Medulla oblongata (tissue), 1 donor: ENCODE measurements at regions not wholly inside any gene's neighbourhood (a gene's known extent, or its start where the extent isn't known, plus 50 kb on each side); places are given as distances from the start of the nearest gene placed in this dataset.
"Not testable (repeated sequence)": the region's sequence is repeated elsewhere in the genome, so short reads cannot be mapped to it uniquely, and the experiment has no call there.

Experiments used
- DNase-seq: peaks from one replicate; pipeline ENCODE4 v3.0.0-alpha.2; 2015; ENCODE audit errors: extremely low spot score

DNA sequence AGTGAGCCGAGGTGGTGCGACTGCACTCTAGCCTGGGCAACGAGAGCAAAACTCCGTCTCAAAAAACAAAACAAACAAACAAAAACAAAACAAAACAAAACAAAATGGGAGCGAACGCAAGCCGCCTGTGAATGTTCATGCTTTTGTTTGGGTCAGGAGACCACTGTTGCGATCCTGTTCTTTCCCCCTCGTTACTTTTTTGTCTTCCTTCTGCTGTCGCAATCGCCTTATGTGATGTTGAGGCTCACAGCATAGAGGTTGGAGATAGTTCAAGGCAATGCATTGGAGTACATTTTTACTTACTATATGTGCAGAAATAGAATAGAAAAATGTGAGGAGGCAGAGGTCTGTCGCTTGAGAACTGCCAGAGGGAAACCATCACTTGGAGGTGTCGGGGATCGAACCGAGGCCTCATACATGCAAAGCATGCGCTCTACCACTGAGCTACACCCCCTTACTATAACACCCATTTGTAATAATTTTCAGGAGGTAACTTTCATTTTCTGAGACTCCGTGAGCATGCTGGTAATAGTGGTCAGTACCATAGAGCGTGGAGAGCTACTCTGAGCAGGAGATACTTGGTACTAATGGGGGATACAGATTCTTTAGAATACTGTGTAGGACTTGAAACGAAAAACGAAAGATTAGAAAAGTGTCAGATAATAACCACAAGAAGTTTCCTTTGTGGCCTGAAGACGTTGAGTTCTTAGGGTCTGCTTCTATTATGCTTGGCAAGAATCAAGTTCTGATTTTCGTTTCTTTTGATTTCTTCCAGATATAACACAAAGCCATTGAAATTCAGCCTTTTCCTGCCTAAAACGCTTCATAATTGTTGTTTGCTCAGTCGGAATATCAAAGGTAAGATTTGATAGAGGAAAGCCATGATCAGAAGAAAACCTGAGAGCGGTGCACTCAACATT, 121.1 kb downstream of the TRIM27 start:
- no peak for DNase-seq

DNA sequence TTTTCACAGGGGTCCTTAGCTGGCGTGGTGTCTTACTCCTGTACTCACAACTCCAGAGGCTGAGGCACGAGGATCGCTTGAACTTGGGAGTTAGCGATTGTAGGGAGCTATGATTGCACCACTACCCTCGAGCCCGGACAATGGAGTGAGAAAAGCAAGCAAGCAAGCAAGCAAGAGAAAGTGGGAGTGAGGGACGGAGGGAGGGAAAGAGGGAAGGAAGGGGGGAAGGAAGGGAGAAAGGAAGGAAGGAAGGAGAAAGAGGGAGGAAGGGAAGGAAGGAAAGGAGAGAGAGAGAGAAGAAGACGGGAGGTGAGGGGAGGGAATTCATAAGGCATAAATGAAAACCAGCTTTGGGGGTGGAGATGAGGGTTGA, 120.5 kb downstream of the TRIM27 start:
- no peak for DNase-seq

DNA sequence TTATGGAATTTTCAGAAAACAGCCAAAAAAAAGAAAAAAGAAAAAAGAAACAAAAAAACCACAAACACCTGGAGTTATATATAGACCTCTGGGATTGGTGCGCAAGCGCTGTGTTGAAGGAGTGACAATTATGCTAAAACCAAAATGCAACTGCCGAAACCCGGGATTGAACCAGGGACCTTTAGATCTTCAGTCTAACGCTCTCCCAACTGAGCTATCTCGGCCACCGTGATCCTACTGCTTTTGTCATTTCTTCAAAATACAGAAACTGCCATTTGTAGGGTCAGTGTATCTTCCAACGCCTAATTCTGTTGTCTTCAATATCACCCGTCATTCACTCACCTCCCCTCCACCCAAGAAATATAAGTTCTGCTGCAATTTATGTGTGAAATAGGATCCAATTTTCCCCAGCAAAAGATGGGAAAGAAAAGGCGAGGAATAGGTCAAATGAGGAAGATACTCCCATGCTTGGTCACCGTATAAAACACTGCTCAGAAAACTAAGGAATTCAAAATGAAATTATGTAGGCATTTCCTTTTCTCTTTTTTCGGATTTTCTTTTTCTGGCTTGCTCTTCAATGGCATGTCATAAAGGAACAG, 116.0 kb downstream of the TRIM27 start:
- DNase-seq: no peak

DNA sequence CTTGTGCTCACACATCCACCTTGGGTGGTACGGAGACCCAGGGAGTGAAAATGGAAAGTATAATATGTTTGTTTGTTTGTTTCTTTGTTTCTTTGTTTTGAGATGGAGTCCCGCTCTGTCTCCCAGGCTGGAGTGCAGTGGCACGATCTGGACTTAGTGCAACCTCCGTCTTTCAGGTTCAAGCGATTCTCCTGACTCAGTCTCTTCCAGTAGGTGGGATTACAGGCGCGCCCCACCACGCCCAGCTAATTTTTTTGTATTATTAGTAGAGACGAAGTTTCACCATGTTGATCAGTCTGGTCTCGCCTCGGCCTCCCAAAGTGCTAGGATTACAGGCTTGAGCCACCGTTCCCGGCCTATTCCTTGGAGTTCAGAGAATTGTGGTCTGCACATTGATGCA, 115.4 kb downstream of the TRIM27 start:
- DNase-seq: no peak

GRCh38 chr6:28809947-28810658, 113.7 kb downstream of the TRIM27 start:
- DNase-seq: no peak

- no peak for DNase-seq
Measured at GRCh38 chr6:28810659-28811053, 113.1 kb downstream of the TRIM27 start.

DNA sequence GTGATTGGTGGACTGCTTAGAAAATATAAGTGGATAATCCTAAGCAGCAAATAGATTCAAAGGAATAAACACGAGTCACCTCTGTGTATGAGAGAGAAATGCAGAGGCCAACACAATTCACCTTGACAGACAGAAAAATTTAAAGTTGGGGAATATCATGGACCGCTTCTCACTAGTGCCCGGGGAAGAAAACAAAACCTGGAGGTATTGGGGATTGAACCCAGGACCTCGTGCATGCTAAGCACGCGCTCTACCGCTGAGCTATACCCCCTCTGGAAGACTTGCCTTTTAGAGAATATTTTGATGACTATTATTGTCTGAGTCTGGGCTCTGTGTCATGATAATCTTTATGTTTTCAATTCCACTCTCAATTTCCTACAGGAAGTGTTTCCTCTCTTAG, 111.9 kb downstream of the TRIM27 start:
- DNase-seq: no peak

- DNase-seq: no peak
Measured at GRCh38 chr6:28812778-28813569, 110.8 kb downstream of the TRIM27 start.

DNA sequence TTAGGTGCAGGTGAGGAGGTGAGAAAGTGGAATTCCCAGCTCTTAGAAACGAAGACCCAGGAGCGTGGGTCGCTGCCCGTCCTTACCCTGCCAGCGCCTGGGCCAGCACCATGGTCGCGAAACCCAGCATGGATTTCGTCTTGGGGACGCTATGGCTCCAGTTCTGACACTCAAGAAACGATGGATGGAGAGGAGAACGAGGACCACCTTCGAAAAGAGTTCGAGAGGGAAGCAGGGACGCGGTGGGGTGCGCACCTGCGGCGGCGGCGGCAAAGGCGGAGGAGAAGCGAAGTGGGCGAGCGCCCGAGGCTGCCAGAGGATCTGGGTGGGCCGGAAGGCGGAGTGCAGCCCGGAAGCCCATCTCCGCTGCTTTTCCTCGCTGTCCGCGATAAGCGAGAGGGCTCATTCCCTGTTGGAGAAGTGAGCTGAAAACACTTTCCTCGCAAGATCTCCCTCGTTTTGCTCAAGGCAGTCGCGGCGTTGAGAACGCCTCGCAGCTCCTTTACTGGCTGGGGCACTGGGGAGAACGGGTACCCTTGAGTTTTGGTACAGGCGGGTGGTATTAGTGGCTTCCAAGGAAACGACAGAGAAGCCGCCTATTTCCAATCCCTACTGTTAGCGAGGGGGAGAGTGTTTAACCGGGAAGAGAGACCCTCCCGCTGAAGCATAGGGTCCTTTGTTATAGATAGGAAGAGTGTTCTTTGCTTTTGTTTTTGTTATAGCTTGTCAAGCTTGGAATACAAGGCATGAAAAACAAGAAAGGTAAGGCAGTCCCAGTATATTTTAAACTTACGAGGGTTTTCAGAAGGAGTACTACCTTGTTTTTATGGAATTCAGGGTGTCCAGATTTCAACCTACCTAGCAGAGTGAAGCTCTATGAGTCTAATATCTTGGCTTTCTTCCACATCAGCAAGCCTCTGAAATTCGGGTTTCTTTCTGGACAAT, 109.5 kb downstream of the TRIM27 start:
- DNase-seq: no peak

DNA sequence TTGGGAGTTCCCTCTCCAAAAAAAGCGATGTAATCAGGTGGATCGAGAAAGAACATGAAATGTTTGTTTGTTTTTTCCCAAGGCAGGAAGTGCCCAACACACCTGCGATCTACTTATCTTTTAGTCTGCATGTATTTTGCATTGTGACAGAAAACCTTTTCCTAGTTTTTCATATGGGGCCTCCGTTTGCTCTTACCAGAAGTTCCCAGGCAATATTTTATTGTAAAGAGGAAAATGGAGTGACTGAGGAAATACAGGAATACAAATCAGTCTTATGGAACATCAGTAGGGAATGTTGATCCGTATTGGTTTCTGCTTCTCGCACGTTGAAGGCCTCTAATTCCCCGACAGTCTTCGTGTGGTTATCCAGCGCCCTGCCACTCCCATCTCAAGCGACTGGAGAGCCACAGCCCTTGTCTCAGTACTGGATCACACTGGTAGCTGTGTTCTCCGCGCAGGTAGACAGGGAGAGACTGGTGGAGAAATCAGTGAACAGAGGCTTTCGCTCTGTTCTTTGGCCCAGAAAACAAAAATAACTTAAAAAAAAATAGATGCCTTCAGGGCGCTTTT, 107.4 kb downstream of the TRIM27 start:
- no peak for DNase-seq

- DNase-seq: no peak
Measured at GRCh38 chr6:28816909-28817807, 106.6 kb downstream of the TRIM27 start.

- no peak for DNase-seq
Measured at GRCh38 chr6:28817808-28818145, 106.0 kb downstream of the TRIM27 start.

DNA sequence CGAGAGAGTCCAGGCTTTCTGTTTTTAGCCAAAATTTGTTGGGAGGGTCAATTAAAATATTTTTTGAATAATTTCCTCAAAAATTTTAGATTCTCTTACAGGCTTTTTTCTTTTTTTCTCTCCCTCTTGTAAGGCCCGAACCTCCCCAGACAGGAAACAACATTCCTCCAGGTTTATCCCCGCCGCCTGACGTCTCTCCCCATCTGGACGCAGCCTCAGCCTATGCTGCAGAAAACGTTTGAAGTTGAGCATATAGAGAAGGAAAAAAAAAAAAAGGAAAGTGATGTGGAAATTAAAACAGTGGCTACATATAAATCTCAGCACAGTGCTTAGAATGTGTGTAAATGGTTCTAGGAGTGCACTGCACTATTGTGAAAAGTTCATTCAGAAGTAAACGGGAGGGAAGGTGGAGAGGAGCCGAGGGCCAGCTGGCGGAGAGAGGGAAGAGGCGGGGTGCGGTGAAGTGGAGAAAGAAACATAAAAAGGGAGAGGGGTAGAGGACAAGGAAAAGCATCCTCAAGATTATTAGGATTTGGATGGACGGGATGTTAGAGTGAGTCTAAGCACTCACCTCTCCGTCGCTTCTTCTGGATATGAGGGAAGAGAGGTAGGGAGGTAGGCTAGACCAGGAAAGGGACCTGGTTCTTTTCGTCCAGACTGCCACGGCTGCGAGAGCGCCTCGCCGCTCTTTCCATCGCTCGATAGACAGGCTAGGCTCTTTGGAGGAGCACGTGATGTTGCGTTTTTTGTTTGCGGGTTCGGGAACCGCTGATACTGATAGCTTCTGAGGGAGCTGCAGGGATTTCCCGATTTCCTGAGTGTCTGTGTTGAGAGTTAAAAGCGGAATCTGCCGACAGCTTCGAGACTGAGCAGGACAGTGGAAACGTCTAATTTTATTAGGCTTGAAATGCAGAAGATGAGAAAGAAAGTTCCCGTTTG, 98.7 kb downstream of the TRIM27 start:
- DNase-seq: no peak

DNA sequence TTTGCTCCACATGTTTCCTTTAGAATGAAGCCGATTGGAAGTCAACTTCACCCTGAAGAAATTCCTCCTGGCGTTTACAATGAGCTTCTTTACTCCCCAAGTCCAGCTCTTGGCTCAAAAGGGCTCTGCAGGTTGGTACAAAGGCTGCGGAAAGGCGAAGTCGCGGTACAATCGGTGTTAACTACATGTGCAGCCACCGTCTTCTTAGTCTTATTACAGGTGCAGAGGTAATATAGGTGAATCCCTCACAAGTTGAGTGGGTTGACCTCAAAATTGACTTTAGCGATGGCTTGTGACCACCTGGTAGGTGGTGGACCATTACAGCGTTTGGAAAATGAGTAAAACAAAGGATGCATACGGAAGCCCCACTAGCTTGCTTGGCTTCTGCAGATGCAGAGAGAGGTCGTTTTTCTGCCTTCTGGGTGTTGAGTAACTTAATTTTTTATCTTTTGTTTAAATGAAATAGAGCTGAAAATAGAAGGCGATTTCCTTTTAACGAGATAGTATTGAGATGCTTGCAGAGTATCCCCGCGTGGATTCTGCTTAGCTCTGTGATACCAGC, 98.0 kb downstream of the TRIM27 start:
- DNase-seq: no peak

- not testable (repeated sequence) for DNase-seq
Measured at GRCh38 chr6:28831683-28832082, 92.1 kb downstream of the TRIM27 start.

DNA sequence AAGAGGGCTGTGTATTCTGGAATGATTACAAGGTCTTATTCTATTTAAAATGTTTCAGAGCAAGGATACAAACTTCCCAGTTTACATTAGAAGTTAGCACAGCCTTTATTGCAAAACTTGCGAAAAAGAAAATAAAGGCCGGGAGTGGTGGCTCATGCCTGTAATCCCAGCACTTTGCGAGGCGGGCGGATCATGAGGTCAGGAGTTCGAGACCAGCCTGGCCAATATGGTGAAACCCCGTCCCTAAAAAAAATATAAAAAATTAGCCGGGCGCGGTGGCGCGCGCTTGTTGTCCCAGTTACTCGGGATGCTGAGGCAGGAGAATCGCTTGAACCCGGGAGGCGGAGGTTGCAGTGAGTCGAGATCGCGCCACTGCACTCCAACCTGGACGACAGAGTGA, 87.1 kb downstream of the TRIM27 start:
- not testable (repeated sequence) for DNase-seq

DNA sequence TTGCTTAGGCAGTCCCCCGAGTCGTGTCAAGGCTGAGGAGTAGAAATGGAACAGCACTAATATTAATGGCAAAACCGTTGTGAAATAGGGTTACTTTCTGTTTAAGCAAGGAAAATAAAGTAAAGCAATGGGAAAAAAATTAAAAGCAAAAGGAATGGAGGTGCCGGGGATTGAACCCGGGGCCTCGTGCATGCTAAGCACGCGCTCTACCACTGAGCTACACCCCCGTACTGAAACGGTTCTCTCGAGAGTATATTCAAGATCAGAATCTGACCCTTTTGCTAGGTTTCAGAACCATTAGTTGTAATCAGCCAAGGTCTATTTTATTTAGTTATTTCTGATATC, 85.5 kb downstream of the TRIM27 start:
- peak; percentile 95 for DNase-seq
